ENCODE measurements at regions not wholly inside any gene's neighbourhood (a gene's known extent, or its start where the extent isn't known, plus 50 kb on each side); places are given as distances from the start of the nearest gene placed in this dataset.
"Not testable (repeated sequence)": the region's sequence is repeated elsewhere in the genome, so short reads cannot be mapped to it uniquely, and the experiment has no call there.

DNA sequence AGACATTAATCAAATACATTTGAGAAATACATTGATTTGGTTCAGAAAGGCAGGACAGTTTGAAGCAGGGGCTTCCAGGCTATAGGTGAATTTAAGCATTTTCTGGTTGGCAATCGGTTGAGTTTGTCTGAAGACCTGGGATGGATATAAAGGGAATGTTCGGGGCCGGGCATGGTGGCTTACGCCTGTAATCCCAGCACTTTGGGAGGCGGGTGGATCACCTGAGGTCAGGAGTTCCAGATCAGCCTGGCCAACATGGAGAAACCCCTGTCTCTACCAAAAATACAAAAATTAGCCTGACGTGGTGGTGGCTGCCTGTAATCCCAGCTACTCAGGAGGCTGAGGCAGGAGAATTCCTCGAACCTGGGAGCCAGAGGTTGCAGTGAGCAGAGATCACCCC lies 166.5 kb upstream of the ATP10A start:
- DNase-seq (ENCODE audit: low read depth, low spot score): not testable (repeated sequence)

DNA sequence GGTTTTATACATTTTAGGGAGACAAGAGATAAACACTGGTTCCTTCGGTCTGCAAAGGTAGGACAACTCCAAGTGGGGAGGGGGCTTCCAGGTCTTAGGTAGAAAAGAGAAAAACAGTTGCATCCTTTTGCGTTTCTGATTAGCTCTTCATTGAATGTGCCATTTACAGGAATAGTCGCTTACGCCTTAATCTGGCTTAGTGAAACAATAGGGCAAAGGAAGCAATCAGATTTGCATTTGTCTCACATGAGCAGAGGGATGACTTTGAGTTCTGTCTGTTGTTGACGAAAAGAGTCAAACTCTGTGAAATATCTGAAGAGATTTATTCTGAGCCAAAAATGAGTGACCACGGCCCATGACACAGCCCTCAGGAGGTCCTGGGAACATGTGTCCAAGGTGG lies 166.0 kb upstream of the ATP10A start:
- DNase-seq (ENCODE audit: low read depth, low spot score): no peak

DNA sequence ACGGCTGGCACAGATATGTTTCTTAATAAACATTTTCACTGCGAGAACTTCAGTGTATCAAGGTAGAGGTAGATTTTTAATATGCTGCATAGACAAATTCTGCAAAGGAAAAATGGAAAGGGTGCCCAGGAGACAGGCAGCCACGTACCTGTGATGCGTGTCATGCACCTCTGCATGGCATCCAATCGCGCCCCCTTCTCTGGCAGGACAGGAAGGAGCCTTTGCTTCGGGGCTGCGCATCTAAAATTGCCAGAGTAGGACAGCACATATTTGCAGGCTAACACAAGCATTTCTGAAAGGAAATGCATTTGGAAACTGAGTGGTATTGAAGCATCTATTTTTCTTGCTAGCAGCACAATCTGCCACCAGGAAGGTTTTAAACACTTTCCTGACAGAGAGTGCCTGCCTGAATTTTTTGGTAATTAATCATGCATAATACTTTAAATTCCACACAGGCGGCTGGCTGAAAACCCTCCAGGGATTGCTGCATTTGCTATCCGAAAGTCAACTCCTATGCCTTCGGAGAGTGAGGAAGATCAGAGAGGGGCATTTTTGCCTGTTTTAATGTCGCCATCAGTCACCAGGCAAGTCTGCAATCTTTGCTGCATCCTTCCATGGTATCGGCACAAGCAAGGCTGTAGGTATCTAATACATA lies 165.1 kb upstream of the ATP10A start:
- peak; percentile 11 for DNase-seq (ENCODE audit: low read depth, low spot score)

DNA sequence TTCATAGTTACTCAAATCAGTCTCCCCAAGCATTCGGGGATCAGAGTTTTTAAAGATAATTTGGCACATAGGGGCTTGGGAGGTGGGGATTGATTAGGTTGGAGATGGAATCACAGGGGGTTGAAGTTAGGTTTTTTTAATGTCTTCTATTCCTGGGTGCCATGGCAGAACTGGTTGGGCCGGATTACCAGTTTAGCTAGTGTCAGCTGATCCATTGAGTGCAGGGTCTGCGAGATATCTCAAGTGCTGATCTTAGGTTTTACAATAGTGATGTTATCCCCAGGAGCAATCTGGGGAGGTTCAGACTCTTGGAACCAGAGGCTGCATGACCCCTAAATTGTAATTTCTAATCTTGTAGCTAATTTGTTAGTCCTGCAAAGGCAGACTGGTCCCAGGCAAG lies 163.5 kb upstream of the ATP10A start:
- peak; percentile 62 for DNase-seq (ENCODE audit: low read depth, low spot score)

DNA sequence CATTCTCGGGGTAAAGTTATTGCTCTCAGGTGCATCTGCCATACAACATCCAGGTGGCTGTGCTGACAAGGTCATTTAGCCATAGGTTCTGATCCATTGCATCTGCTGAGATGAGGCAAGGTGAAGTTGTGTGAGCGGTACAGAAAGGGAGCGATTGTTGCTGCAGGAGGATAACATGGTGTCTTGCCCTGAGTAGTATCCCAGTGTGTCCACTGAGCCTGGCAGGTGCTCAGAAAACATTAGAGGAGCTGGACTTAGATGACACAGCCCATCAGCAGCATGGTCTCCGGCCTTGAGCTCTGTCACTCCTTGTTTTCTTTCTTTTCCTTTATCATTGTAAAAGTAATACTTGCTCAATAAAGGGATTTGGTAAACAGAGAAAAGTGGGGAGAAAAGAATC lies 161.1 kb upstream of the ATP10A start:
- DNase-seq (ENCODE audit: low read depth, low spot score): no peak

DNA sequence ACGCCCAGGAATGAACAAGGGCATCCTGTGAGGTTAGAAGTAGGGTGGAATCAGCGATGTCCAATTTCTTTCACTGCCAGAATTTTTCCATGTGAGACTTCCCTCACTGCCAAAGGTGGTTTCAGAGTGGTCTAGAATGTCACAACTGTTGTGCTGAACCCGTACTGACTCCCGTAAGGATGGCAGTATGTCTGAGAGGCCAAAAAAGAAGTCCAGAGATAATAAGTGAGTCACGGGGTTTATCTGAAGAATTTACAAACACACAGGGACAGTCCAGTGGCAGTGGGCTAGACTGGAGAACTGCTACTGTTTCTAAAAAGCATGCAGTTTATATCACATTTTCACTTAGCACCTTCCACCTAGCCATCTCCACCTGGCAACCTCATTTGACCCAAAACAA lies 160.6 kb upstream of the ATP10A start:
- DNase-seq (ENCODE audit: low read depth, low spot score): no peak

DNA sequence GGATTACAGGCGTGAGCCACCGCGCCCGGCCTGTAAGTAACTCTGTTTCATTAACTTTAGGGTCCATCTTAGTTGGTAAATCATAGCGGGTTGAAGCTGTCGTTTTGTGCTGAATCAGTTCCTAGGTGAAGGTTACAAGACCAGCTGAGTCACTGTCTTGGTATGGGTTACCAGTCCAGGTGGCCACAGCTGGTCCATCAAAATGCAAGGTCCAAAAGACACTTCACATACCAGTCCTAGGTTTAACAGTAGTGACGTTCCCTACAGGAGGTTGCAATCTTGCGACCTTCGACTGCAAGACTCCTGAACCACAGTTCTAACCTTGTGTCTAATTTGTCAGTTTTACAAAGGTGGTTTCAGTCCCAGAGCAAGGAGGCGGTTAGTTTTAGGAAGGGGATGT lies 160.1 kb upstream of the ATP10A start:
- no peak for DNase-seq (ENCODE audit: low read depth, low spot score)

DNA sequence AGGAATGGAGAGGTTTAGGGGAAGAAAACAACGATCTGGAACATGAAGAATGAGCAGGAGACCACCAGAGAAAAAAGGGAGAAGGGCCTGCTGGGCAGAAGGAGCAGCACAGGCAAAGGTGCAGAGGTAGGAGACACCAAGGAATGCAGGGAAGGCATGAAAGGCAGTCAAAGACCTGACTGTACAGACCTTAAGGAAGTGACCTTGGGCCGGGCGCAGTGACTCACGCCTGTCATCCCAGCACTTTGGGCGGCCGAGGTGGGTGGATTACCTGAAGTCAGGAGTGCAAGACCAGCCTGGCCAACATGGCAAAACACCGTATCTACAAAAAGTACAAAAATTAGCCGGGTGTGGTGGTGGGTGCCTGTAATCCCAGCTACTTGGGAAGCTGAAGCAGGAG lies 157.7 kb upstream of the ATP10A start:
- no peak for DNase-seq (ENCODE audit: low read depth, low spot score)

DNA sequence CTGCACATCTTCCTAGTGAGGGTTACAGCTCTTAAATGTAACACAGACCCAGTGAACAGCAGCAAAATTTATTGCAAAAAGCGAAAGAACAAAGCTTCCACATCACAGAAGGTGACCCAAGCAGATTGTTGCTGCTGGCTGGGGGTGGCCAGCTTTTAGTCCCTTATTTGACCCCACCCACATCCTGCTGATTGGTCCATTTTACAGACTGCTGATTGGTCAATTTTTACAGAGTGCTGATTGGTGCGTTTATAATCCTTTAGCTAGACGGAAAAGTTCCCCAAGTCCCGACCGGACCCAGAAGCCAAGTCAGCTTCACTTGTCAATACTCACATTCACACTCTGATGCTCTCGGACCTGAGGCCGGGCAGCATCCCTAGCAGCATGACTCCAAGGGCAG lies 154.5 kb upstream of the ATP10A start:
- DNase-seq (ENCODE audit: low read depth, low spot score): no peak

DNA sequence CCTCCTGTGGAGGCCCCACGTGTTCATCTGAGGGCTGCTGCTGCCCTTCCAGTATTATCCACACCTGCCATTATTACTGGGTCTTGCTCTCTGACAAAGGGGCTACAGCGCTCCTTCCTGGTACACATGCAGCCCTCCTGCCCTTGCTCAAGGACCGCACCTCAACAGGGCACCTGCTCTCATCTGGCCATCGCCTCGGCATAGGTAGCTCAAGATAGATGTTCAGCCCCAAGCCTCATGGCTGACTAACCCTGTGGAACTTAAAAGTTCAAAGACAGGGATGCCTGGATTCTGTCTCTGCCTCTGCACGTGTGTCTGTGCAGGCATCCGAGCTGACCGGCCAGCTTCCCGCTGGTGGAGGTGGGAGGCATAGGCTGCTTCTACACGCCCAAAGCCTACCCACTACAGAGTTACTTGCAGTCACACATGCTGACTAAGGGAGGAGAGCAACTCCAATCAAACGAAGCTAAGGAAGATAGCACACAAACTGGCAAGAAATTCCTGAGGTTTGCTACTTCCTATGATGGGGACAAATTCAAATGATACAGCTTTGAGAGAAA lies 152.5 kb upstream of the ATP10A start:
- no peak for DNase-seq (ENCODE audit: low read depth, low spot score)

DNA sequence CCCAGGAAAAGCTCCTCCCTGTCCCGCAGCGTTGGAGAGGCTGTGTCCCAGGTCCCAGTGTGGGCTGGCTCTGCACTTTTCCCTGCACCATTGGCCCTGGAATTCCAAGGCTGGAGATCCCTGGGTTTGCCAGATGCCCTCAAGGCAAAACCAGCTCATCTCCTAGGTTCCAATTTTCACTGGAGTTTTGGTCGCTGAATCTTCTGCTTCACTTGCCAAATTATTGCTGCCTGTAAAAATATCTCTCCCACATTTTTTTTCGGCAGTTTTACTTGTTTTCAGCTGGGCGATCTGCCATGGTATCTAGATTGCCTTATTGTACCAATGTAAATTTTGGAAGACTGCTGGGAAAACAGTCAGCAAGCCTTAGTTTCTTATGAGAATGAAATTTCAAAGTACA lies 150.9 kb upstream of the ATP10A start:
- peak; percentile 70 for DNase-seq (ENCODE audit: low read depth, low spot score)

DNA sequence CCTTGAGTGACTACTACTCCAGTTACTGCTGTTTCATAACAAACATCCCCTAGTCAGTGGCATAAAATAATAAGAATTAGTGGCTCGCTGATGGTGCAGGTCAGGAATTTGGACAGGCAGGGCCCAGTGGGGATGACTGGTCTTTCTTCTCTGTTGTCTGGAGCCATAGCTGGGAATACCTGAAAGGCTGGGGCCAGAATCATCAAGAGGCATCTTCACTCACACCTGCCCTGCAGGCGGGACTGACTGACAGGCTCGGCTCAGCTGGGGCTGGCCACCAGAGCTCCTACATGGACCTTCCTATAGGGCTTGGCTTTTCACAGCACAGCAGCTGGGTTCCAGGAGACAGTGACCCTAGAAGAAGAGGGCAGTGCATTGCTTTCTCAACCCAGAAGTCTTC lies 148.8 kb upstream of the ATP10A start:
- DNase-seq (ENCODE audit: low read depth, low spot score): peak; percentile 76

DNA sequence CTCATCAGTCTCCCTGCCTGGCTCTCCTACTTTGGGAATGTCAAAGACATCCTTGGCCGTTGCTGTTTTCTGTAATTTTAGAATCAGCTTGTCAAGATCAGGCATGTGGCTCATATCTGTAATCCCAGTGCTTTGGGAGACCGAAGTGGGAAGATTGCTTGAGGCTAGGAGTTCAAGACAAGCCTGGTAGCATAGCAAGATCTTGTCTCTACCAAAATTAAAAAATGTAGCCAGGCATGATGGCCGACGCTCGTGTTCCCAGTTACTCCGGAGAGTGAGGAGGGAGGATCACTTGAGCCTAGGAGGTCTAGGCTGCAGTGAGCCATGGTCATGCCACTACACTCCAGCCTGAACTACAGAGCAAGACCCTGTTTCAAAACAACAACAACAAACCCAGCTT lies 144.0 kb upstream of the ATP10A start:
- no peak for DNase-seq (ENCODE audit: low read depth, low spot score)

DNA sequence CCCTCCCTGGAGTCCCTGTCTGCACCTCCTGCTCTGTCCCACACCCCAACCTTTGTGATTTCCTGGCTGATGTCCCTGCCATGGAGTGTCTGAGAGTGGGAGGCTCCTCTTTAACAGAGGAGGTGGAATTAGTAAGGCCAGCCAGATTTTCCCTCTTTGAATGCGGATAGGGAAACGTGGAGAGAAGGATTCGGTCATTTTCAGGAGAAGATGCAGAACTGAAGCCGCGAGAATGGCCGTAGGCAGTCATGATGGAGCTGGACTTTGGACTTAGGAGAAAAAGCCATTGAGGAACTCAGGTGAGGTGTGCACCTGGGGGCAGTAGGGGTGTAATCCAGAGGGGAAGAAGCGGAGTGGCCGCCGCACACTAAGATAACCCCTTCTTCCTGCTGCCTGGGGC lies 138.1 kb upstream of the ATP10A start:
- DNase-seq (ENCODE audit: low read depth, low spot score): no peak

DNA sequence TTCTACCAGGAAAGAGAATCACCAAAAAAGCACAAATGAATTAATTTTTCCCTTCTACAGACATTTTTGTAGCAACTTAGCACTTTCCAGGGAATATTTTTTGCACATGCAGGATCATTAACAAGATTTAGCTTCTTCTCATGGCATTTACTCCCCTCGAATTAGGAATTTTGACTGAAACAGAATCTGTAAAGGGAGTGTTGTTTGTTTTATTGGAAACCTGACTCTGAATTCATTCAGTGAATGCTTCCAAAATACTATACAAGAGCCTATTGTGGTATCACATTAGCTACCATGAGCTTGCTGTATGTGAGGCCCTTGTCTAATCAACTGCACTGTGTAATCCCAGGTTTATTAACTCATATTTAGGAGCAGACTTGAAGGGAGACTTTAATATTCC lies 130.4 kb upstream of the ATP10A start:
- DNase-seq (ENCODE audit: low read depth, low spot score): no peak

DNA sequence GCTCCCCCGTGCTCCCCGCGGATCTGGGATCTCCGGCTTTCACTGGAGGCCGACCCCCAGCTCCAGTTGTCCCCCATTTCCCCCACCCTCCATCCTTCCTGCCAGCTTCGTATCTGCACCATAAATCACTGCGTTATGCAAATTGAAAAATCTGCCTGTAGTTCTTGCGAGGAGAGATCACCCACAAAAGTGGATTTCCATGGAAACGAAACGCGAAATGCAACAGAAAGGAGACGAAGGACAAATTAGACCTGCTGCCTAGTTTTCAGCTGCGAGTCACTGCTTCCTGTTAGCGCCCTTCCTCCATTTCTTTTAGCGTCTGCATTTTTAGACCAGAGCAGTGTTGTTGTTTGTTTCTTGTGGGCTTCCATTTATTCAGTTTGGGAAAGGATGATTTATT lies 127.1 kb upstream of the ATP10A start:
- DNase-seq (ENCODE audit: low read depth, low spot score): no peak

DNA sequence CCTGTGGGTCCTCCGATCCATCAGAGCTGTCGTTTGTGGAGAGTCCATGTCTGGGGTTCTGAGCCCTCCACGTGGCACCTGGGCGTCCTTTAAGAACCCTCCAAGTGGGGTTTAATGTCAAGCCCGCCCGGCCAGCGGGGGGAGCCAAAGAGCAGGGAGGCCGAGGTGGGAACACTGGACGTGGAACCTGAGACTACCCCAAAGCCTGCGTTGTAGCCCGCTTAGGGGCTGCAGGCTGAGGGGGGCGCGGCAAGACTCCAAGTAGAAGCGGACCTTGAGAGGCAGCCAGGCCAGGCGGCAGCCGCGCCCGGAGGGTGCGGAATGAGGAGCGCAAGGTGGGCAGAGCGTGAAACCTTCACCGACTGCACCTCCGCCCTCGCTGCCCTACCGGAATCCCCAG lies 126.2 kb upstream of the ATP10A start:
- peak; percentile 7 for DNase-seq (ENCODE audit: low read depth, low spot score)

DNA sequence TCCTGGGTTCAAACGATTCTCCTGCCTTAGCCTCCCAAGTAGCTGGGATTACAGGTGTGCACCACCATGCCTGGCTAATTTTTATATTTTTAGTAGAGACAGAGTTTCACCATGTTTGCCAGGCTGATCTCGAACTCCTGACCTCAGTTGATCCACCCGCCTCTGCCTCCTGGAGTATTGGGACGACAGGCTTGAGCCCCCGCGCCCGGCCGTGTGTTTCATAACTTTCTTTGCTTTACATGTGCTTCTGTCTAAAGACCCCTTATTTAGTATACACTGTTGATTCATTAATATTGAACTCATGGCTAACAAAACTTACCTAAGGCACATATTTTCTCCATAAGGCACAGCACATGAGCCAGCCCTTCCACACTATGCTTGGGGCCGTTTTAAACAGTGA lies 125.6 kb upstream of the ATP10A start:
- not testable (repeated sequence) for DNase-seq (ENCODE audit: low read depth, low spot score)

DNA sequence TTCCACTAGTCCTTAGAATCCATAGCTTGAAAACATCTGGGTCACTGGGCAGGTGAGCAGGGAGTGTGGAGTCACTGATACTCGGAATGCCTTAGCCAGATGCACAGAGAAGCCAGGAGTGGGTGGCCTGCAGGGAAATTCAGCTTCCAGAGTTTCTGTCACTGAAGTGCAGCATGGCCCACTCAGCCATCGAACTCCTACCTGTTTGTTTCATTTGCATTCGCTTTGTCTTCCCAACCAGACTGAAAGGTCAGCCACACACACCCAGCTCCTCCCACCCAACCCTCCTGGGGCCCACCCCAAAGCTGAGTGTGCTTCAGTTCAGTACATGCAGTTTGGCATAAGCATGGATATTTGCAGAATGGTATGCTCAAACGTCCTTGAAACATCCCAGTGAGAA lies 124.5 kb upstream of the ATP10A start:
- DNase-seq (ENCODE audit: low read depth, low spot score): no peak

DNA sequence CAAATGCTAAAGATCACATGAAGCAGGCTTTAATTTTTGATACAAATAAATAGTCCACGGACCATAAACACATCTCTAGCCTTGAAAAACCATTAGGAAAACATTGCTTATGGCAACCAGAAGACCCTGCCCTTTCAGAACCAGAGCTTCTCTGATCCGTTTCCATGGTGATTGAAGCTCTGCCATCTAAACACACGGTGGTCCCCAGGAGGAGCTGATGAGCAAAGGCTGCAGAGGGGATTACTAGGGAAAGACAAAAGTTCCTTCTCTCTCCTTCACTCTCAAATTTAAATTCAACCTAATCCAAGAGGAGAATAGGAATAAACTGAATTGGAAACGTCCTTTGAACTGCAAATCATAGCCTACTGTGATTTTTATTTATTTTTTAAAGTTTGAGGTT lies 122.0 kb upstream of the ATP10A start:
- DNase-seq (ENCODE audit: low read depth, low spot score): no peak

DNA sequence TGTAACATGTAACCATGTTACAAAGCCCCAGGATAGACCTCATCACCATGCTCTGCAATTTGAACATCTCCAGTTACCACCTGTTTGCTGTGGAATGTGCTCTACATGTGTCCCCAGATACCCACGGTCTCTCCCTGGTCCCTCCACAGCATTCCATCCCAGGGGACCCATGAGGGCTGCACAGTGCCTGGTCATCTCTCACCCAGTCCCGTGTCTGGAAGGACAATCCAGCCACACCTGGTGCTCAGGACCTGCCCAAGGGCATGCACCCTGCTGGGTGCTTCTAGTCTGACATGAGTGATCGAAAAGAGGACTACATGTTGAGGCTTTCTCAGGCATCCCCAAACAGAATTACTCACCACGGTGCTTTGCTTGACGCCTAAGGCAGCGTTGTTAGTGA lies 119.6 kb upstream of the ATP10A start:
- DNase-seq (ENCODE audit: low read depth, low spot score): peak; percentile 38

DNA sequence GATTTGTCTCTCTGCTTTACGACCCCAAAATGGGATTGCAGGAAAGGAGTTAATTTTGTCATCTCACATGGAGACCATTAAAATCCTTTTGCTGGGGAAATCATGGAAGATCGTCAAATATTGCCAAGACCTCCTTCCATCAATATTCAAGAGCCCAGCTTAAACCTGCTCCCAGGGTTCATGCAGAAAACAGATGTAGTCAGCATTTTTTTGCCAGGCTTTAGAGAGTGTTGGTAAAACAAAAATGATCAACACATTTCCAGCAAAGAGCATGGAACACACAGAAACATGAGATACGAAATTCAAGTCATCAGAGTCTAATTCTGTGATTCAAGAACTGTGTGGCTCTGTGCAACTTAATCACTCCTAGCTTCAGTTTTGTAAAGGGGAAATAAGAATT lies 118.0 kb upstream of the ATP10A start:
- no peak for DNase-seq (ENCODE audit: low read depth, low spot score)

DNA sequence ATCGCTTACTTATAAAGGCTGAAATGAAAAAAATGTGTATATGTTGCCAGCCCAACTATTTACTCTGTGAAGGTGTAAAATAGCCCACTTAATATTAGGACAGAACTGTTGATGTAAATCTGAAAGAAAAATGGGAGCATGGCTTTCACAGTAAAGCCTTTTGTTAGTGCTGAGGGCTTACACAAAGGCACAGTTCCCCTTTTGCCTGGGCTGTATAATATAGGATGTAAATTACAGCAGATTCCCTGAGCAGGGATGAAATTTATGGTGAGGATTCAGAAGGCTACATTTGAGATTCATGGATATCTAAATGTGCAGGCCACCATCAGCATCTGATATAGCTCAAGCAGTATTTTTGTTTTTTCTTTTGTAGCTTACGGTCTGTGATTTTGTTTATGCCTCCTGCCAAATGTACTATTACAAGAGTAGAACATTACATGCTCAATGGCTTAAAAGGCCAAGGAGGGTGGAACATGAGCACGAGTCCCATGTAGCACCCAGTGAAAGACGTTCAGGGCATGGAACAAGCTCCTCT lies 109.1 kb upstream of the ATP10A start:
- DNase-seq (ENCODE audit: low read depth, low spot score): no peak

DNA sequence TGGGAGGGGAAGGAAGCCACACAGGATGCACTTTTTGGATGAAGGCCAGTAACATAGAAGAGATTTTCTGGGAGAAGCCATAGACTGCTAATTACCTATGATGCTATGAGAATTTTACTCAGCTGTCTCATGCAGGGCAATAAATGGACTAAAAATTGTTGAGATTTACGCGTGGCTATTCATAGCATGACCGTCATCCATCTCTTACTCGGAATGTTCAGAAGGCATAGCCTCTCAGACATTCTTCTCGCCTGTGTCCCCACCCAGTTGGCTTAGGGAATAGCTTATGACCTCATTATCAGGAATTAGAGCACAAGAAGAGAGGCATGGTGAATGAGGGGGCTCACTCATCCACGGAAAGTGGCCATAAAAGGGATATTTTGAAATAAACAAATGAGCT lies 107.9 kb upstream of the ATP10A start:
- DNase-seq (ENCODE audit: low read depth, low spot score): no peak

All from ELF-1 (cell line).